T-helper 17 cell (primary cell): ENCODE measurements at regions not wholly inside any gene's neighbourhood (a gene's known extent, or its start where the extent isn't known, plus 50 kb on each side); places are given as distances from the start of the nearest gene placed in this dataset.
"Not testable (repeated sequence)": the region's sequence is repeated elsewhere in the genome, so short reads cannot be mapped to it uniquely, and the experiment has no call there.

Source experiments
- ATAC-seq: fragments of 150-1000 bp; cut with Tn5 transposase; 2 replicates; pipeline ENCODE4 v1.10.0; 2021; ENCODE audit warnings: mild to moderate bottlenecking, moderate library complexity
- DNase-seq, 3 donors: peaks; one replicate each; pipeline versions ENCODE4 v3.0.0 to v3.0.0-alpha.2; 2020 to 2021
- H3K9me3 ChIP-seq: one replicate; pipeline ENCODE4 v1.7.0; 2013; ENCODE audit warnings: low read length, mild to moderate bottlenecking; ENCODE audit not compliant: control insufficient read depth, poor library complexity, severe bottlenecking
- H3K27ac Mint-ChIP-seq: one replicate; pipeline ENCODE4 v1.8.0; 2022; ENCODE audit warnings: mild to moderate bottlenecking, moderate library complexity, mixed read lengths
- H3K27me3 Mint-ChIP-seq: one replicate; pipeline ENCODE4 v1.8.0; 2022; ENCODE audit warnings: mixed read lengths
- H3K36me3 Mint-ChIP-seq: one replicate; pipeline ENCODE4 v1.8.0; 2022; ENCODE audit warnings: low read depth, mixed read lengths
- H3K4me1 Mint-ChIP-seq: one replicate; pipeline ENCODE4 v1.8.0; 2022; ENCODE audit warnings: mild to moderate bottlenecking, mixed read lengths
- H3K4me3 Mint-ChIP-seq: one replicate; pipeline ENCODE4 v1.8.0; 2022; ENCODE audit warnings: mild to moderate bottlenecking, moderate library complexity, mixed read lengths

GRCh38 chr9:119873877-119874276 lies 504.6 kb upstream of the BRINP1 start:
- no peaks in the 10 kb centered on the region for H3K36me3 Mint-ChIP-seq
- ATAC-seq (no peak), DNase-seq (no peak)
- no peak overlapping the region for H3K4me3 Mint-ChIP-seq
- no peak overlapping the region for H3K27ac Mint-ChIP-seq
- no peaks in the 10 kb centered on the region for H3K27me3 Mint-ChIP-seq
- H3K9me3 ChIP-seq = no peaks in the 10 kb centered on the region
- no peaks in the 10 kb centered on the region for H3K4me1 Mint-ChIP-seq

- not testable (repeated sequence) for H3K9me3 ChIP-seq, ATAC-seq, H3K27ac Mint-ChIP-seq, H3K27me3 Mint-ChIP-seq, H3K36me3 Mint-ChIP-seq, DNase-seq, H3K4me1 Mint-ChIP-seq, H3K4me3 Mint-ChIP-seq
Measured at GRCh38 chr9:119870251-119870650, 501.0 kb upstream of the BRINP1 start.

DNA sequence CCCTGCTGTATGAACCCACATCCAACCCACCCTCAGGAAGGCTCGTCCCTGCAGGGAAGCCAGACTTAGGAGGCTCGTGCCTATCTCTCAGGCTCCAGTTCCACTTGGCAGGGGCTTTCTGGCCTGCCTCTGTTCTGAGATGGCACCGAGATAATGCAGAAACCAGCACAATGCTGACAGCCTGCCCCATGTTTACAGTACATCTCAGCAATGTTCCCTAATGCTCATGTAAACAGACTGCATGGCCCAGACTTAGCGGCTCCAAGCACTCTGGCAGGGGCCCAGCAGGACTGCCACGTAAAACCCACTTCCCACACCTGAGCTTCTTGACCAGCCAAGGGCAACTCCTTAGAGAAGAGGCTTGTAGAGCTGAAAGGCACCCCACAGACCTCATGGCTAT lies 499.5 kb upstream of the BRINP1 start:
- Mint-ChIP-seq H3K4me1 (no peaks in the 10 kb centered on the region), H3K27me3 (no peaks in the 10 kb centered on the region), H3K27ac (no peak overlapping the region), H3K4me3 (no peak overlapping the region), H3K36me3 (no peaks in the 10 kb centered on the region)
- no peaks in the 10 kb centered on the region for H3K9me3 ChIP-seq
- no peak for DNase-seq
- no peak for ATAC-seq

GRCh38 chr9:119861842-119862241 lies 492.6 kb upstream of the BRINP1 start:
- H3K36me3 Mint-ChIP-seq = no peaks in the 10 kb centered on the region
- peaks cover 5% of the 10 kb centered on the region for H3K27me3 Mint-ChIP-seq
- DNase-seq (no peak), ATAC-seq (no peak)
- no peaks in the 10 kb centered on the region for H3K4me1 Mint-ChIP-seq
- no peak overlapping the region for H3K27ac Mint-ChIP-seq
- H3K4me3 Mint-ChIP-seq = no peak overlapping the region
- H3K9me3 ChIP-seq = no peaks in the 10 kb centered on the region

DNA sequence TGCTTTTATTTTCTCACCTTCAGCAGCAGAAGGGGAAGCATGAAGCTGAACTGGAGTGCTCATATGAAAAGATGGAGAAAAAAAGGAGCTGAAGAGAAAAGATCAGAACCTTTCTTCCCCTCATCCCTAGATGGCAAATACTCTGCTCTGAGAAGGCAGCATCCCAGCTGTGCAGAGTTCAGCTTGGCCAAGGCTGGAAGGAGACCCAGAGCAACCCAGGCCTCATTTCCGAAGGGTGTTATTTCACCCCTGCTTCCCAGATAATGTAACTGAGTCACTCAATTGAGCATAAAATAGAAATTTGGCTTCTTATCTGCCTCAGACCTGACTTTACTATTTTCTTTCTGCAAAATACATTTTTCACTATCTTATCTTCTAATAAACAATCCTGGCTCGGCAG lies 489.9 kb upstream of the BRINP1 start:
- H3K27ac Mint-ChIP-seq = no peak overlapping the region
- no peaks in the 10 kb centered on the region for H3K36me3 Mint-ChIP-seq
- ATAC-seq (no peak), DNase-seq (no peak)
- no peaks in the 10 kb centered on the region for H3K4me1 Mint-ChIP-seq
- no peak overlapping the region for H3K4me3 Mint-ChIP-seq
- peaks cover 5% of the 10 kb centered on the region for H3K27me3 Mint-ChIP-seq
- H3K9me3 ChIP-seq = no peaks in the 10 kb centered on the region

DNA sequence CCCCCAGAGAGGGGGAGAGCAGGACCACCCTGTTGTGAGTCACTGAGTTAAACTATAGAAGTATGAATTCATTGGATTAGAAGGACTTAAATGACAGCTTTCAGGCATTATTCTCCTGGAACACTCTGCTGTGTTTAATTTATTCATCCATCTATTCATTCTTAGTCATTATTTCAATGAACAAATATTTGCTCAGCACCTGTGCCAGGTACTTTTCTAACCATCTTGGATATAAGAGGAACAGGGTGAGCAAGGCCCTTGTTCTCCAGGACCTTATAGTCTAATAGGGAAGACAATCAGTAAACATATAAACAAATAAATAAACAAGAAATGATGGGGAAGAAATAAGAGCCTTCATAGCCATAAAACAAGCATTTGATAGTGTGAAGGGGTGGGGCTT lies 483.9 kb upstream of the BRINP1 start:
- Mint-ChIP-seq H3K4me1 (no peaks in the 10 kb centered on the region), H3K27ac (no peak overlapping the region), H3K4me3 (no peak overlapping the region), H3K36me3 (no peaks in the 10 kb centered on the region), H3K27me3 (no peaks in the 10 kb centered on the region)
- DNase-seq = no peak
- no peaks in the 10 kb centered on the region for H3K9me3 ChIP-seq
- ATAC-seq = no peak

- Mint-ChIP-seq H3K4me1 (no peaks in the 10 kb centered on the region), H3K36me3 (no peaks in the 10 kb centered on the region), H3K27me3 (no peaks in the 10 kb centered on the region), H3K27ac (no peak overlapping the region), H3K4me3 (no peak overlapping the region)
- DNase-seq (no peak), ATAC-seq (no peak)
- no peaks in the 10 kb centered on the region for H3K9me3 ChIP-seq
Measured at GRCh38 chr9:119852390-119852789, 483.2 kb upstream of the BRINP1 start.

DNA sequence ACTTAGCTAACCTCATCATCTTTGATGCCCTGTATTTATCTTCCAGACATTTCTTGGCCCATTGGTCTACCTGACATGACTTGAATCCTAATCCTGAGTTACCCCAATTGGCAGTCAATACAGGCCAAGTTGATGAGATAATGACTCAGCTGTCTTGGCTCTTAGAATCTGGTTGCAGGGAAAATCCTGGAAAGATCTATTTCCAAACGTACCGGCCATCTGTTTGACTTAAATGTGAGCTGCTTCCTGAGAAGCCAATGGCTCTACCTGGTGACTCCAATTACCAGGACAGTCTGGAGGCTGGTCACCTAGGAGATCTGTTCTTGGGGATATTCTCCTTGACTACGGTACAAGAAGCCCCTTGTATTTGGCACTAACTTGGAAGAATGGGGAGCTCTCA lies 475.2 kb upstream of the BRINP1 start:
- no peaks in the 10 kb centered on the region for H3K27me3 Mint-ChIP-seq
- H3K4me1 Mint-ChIP-seq = no peaks in the 10 kb centered on the region
- no peak overlapping the region for H3K27ac Mint-ChIP-seq
- H3K9me3 ChIP-seq = no peaks in the 10 kb centered on the region
- ATAC-seq (no peak), DNase-seq (no peak)
- H3K36me3 Mint-ChIP-seq = no peaks in the 10 kb centered on the region
- no peak overlapping the region for H3K4me3 Mint-ChIP-seq

- Mint-ChIP-seq H3K4me3 (no peak overlapping the region), H3K36me3 (no peaks in the 10 kb centered on the region), H3K4me1 (no peaks in the 10 kb centered on the region), H3K27ac (no peak overlapping the region), H3K27me3 (no peaks in the 10 kb centered on the region)
- DNase-seq (no peak), ATAC-seq (no peak)
- H3K9me3 ChIP-seq = no peaks in the 10 kb centered on the region
Measured at GRCh38 chr9:119841016-119841415, 471.8 kb upstream of the BRINP1 start.

DNA sequence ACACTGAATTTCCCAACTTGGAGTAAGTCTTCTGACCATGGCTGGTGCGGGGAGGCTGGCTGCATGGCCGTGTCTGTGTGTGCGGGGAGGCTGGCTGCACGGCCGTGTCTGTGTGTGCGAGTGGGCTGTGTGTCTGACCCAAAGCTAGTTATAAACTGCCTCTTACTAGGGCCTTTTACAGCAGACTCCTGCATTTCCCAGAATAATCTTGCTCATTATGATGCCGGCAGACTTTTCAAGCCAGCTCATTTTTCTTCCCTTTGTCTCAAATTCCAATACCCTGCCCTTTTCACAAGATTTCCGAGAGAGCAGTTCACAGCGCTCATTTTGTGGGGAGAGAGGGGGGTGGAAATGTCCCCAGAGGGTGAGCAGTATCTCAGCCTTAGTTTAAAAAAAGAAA lies 470.7 kb upstream of the BRINP1 start:
- no peak overlapping the region for H3K27ac Mint-ChIP-seq
- H3K4me1 Mint-ChIP-seq = no peaks in the 10 kb centered on the region
- H3K9me3 ChIP-seq = no peaks in the 10 kb centered on the region
- H3K36me3 Mint-ChIP-seq = no peaks in the 10 kb centered on the region
- no peak for DNase-seq
- H3K27me3 Mint-ChIP-seq = no peaks in the 10 kb centered on the region
- no peak for ATAC-seq
- H3K4me3 Mint-ChIP-seq = no peak overlapping the region

- H3K4me1 Mint-ChIP-seq = no peaks in the 10 kb centered on the region
- H3K4me3 Mint-ChIP-seq = no peak overlapping the region
Measured at GRCh38 chr9:119838210-119838609, 469.0 kb upstream of the BRINP1 start.

GRCh38 chr9:119836036-119836435 lies 466.8 kb upstream of the BRINP1 start:
- no peaks in the 10 kb centered on the region for H3K9me3 ChIP-seq
- Mint-ChIP-seq H3K36me3 (no peaks in the 10 kb centered on the region), H3K4me1 (no peaks in the 10 kb centered on the region), H3K4me3 (no peak overlapping the region), H3K27me3 (no peaks in the 10 kb centered on the region), H3K27ac (no peak overlapping the region)
- ATAC-seq (no peak), DNase-seq (no peak)

More at GRCh38 chr9:119838210-119838609, 469.0 kb upstream of the BRINP1 start:
- Mint-ChIP-seq H3K27me3 (no peaks in the 10 kb centered on the region), H3K27ac (no peak overlapping the region), H3K36me3 (no peaks in the 10 kb centered on the region)
- ATAC-seq (no peak), DNase-seq (no peak)
- no peaks in the 10 kb centered on the region for H3K9me3 ChIP-seq

- Mint-ChIP-seq H3K4me3 (no peak overlapping the region), H3K27me3 (no peaks in the 10 kb centered on the region)
- ATAC-seq = no peak
Measured at GRCh38 chr9:119834064-119834620, 464.9 kb upstream of the BRINP1 start.

DNA sequence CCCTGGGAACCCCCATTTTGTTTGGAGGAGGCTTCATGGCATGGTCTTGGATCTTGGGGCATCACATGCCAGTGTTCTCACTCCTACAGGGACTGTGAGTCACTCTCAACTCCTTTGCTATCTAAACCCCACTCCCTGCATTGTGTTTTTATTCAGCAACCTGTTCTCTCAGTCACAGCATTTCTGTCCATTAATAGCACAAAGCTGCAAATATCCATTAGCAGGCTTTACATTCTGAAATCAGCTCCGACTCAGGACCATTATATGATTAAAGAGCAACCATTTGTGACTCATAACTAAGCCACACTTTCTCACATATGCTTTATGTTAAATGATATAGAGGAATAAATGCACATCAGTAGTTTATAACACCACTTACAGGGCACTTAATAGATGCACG lies 462.1 kb upstream of the BRINP1 start:
- no peaks in the 10 kb centered on the region for H3K9me3 ChIP-seq
- H3K4me1 Mint-ChIP-seq = no peaks in the 10 kb centered on the region
- ATAC-seq = no peak
- no peak for DNase-seq
- no peak overlapping the region for H3K27ac Mint-ChIP-seq
- no peaks in the 10 kb centered on the region for H3K36me3 Mint-ChIP-seq
- peaks cover 6% of the 10 kb centered on the region for H3K27me3 Mint-ChIP-seq
- no peak overlapping the region for H3K4me3 Mint-ChIP-seq

More at GRCh38 chr9:119834064-119834620, 464.9 kb upstream of the BRINP1 start:
- H3K9me3 ChIP-seq = no peaks in the 10 kb centered on the region
- no peaks in the 10 kb centered on the region for H3K36me3 Mint-ChIP-seq
- no peaks in the 10 kb centered on the region for H3K4me1 Mint-ChIP-seq
- no peak for DNase-seq
- no peak overlapping the region for H3K27ac Mint-ChIP-seq
